NCI-H345 (cell line): ENCODE measurements at regions not wholly inside any gene's neighbourhood (a gene's known extent, or its start where the extent isn't known, plus 50 kb on each side); places are given as distances from the start of the nearest gene placed in this dataset.

Experiments used
- DNase-seq: peaks from one replicate; lab custom pipeline; 2025; lab: John Stamatoyannopoulos, UW

DNA sequence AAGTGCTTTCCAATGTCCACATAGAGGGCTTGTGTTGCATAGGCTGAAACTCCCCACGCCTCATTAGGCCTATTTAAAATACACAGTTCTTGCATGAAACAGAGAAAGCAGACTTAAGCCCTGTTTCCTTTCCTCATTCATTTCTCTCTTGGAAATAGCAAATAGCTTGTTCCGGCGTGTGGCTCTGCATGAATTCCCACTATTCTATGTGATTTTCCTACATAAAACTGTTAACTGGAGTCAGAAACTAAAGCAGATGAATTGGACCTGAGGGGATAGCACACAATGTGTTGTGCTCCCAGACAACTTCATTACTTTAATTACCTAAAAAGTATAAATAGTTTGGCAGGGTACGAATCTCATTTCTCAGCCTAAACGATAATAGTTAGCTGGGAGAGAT is 981.5 kb downstream of the SORCS1 start:
- no peak for DNase-seq

DNA sequence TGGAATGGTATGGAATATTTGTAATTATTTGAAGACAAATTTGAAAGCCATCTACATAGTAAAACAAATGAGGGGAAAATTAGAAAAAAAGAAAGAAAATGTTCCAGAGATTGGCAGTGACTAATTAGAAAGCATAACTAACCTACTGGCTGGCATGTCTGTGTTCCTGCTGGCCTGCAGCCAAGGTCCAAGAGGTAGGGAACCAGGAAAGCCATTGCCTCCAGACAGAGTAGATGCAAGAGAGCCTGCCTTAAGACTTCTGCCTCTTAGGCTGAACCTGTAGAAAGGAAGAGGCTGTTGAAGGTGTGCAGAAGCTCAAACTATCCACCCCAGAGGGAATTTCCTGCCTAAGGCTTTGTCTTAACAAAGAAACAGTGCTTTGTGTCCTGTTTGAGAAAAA is 982.0 kb downstream of the SORCS1 start:
- no peak for DNase-seq

DNA sequence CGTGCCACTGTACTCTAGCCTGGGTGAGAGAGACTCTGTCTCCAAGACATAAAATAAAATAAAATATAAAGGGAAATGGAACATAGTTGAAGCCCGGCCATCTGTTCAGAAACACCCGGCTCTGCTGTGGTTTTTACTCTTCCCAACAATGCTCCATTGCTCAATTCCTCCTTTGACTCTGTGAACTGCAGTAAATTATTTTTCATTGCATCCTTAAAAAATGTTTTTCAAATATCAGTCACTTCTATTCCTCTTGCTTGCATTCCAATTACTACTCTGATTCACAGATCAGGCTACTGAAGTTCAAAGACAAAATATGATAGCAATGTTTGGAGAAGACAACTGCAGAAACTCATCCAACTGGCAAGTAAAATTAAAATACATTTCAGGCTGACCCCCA is 983.0 kb downstream of the SORCS1 start:
- DNase-seq: no peak

DNA sequence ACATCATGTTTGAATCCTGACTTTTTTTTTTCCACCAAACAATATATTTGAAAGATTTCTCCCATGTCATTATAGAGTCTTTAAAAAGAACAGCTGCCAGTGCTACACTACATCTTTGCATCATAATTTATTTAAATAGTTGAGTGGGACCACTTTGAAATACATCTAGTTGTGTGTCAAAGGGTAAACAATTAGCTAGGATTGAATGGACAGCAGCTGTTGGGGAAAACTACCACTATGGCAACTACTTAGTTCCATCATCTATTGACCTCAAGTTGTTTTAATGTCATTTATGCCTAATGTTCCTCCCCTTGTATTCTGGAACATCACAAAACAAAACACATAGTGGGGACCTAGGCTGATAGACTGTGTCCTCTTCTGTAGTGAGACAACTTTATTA is 985.1 kb downstream of the SORCS1 start:
- DNase-seq: no peak

DNA sequence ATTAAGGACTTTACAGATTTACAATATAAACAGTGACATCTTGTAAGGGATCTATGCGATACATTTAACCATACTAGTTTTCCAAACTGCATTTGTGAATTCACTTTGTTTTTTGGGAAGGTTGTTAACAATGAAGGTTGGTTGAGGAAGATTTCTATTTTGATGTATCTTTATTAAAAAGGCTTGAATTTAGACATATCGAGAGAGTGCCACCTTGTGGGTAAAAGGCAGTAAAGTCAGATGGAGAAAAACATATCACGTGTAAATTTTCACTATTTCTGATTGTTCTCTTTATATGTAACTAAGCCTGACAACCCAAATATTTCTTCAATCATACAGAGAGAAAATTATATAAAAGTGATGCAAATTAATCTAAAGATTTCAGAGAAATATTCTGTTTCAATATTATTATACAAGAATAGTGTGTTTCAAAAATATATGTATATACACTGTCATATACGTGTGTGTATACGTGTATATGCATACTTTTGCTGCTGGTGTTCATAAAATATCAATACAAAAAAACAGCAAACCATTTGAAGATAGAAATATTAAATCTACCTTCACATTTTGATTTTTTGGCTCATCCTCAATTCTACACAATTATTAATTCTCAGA is 988.6 kb downstream of the SORCS1 start:
- DNase-seq: no peak

DNA sequence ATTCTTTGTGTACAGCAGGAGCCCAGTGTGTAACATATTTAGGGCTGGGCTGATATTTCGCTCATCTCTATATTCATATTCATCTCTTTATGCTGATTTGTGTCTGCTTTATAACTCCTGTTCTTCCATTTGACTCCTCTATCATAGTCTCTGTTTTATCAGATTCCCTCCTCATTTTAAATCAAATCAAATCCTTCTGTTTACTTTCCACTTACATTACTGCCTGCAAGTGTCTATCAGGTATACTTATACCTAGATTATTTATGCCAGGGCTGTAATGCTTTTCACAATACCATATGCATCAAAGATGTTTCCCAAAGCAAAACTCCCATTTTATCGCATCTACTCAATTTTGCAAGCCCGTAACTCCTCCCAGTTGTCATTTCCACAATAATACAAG is 990.7 kb downstream of the SORCS1 start:
- no peak for DNase-seq

DNA sequence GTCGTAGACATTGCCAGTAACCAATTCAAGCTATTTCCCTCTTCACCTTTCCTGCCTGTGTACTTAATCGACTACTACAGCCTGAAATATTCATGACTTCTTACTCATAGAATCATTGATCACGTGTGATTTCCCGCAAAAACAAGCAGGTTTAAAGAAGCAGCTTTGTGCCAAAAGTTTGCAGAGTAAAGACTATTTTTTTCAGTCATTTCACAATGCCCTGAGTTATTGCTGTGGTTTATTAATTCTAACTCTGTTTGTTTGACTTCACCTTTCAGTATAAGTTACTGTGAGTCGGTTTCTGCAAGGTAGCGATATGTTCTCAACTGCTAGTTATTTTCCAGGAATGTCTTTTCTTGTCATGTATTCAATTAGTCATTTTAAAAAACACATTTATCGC is 995.3 kb downstream of the SORCS1 start:
- DNase-seq: no peak

DNA sequence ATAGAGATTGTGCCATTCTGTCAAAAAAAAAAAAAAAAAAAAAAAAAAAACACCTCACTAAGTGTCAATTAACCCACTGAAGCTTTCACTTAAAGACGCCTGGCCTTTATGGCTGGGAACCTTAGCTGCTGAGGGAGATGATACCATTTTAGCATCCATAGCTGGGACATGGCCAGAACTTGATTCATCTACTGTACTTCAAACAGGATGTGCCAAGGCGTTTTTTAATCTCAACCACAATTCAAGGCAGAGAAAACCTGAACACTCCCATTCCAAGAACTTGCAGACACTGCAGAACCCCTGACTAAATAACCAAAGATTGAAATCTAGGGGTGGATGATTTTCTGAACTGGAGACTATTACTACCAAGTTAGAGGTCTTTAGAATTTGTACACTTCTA is 996.6 kb downstream of the SORCS1 start:
- no peak for DNase-seq

DNA sequence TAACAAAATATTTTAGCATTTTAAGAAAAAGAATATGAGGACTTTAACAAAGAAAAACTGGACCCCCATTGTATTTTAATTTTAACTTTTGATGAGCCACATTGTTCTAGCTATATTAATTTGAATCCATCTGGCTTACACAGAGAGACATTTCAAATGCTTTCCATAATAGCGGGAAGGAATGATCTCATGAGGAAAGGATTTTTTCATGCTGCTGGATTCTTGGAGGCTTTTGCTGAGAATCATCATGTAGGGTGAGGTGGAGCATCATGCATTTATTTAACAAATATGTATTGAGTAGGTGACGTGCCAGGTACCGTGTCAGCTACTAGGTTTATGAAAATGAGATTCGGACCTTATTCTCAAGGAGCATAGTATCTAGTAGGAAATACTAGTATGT is 1006.3 kb downstream of the SORCS1 start:
- DNase-seq: no peak

DNA sequence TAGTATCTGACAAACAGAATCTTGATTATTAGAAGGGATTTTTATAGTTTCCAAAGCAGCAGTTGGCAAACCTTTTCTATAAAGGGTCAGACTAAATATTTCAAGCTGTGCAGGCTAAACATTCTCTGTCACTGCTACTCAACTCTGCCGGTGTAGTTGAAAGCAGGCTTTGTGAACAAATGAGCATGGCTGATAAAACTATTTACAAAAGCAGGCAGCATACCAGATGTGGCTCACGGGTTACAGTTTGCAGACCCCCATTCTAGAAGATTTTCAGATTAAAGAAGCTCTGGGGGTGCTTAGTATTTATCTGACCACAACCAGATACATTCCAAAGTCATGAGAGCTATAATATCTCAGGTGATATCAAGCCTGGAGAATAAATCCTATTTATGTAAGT is 1017.5 kb downstream of the SORCS1 start:
- no peak for DNase-seq

DNA sequence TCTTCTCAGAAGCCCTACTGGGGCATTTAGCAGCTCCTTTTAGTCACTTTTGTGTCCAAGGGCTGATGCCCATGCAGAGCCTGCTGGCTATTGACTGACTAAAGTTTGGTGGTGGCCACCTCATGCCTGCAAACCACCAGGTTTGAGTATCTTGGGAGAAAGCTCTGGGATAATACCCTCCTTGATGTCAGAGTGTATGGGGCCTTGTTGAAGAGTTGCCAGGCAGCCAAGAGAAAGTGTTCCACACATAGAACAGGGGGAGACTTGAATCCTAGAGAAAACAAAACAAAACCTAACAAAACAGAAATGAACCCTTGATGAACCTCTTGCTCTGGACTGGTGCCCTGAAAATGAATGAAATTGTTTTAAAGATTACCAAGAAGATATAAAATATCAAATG is 1024.6 kb downstream of the SORCS1 start:
- DNase-seq: no peak

DNA sequence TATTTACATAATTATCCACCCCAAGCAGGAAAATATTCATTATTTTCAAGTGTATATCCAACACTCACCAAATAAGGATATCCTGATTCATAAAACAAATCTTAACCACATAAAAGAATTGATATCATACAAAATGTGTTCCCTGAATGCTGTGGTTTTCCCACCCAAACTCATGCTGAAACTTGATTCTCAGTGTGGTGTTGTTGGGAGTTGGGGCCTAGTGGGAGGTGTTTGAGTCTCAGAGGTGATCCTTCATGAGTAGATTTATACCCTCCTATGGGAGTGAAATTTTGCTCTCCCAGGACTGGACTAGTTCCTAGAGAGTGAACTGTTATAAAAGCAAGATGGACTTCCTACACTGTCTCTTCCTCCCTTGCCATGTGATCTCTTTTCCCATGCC is 1028.3 kb downstream of the SORCS1 start:
- DNase-seq: no peak

DNA sequence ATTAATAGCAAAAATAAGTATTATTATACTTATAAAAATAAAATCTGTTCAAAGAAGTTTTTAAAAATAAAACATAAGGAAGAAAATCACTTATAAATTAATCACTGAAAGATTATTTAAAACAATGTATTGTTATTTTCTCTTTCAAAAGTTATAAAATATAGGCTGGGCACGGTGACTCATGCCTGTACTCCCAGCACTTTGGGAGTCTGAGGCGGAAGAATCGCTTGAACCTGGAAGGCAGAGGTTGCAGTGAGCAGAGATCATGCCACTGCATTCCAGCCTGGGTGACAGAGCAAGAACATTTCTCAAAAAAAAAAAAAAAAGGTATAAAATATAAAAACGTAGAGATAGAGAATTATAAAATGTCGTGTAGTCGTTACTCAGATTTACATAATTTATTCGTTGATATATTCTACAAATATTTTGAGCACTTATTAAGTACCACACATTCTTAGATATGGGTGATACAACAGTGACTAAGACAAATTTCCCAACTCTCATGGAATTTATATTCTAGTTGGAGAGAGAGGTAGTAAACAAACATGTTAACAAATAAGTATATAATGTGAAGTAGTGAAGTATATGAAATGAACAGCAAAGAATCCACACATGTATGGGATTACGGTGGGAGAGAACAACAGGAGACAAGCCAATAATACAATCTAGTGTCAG is 1030.0 kb downstream of the SORCS1 start:
- DNase-seq: no peak

DNA sequence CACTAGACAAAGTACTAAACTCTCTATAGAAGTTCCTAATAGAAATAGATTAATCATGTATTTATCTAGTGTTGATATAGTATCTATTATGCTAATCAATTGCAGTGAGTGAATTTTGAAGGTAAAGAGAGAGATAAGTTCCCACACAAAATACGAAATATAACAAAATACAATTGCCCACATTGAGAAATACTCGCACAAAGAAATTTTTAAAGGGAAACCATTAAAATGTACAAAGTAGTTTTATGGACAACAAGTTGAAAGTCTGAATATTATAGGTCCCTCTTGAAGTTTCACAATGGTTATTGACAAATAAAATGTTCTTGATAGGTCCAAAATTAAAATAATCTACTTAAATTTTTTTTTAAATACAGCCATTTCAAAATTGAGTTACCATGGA is 1031.1 kb downstream of the SORCS1 start:
- DNase-seq: no peak

DNA sequence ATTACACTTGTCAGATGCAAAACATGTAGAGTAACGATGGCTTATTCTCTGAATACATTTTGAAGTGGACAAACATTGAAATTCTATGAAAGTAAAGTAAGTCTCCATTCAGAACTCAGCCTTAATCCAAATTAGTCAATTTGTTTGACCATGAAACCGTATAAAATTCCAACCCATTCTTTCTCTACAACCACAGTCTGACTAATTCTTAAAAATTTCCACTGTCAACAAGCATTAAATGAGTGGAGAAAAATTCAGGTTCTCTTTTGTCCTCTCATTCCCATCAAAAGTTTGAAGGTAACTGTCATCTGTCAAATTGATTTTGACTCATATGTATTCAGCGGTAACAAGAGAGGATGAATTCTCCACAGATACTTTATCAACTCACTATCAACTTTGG is 1031.5 kb downstream of the SORCS1 start:
- DNase-seq: no peak

DNA sequence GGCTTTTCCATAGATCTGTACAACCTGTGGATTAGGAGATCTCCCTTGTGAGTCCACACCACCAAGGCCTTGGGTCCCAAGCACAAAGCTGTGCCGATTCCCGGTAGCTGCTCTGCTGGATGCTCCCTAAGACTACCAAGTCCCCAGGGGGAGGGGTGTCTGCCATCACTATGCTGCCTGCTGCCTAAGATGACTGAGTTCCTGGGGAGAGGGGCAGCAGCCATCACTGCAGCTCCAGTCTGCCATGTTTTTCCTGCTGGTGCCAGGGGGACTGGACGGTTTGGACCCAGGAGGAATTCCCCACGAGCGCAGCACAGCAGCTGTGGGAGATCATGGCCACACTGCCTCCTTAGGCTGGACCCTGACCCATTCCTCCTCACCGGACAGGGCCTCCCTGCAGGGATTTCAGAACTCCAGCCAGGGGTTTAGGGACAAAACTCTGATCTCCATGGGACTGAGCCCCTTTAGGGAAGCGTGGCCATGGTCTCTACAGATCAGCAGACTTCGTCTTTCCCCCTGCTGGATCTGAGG is 1049.8 kb downstream of the SORCS1 start:
- DNase-seq: no peak

DNA sequence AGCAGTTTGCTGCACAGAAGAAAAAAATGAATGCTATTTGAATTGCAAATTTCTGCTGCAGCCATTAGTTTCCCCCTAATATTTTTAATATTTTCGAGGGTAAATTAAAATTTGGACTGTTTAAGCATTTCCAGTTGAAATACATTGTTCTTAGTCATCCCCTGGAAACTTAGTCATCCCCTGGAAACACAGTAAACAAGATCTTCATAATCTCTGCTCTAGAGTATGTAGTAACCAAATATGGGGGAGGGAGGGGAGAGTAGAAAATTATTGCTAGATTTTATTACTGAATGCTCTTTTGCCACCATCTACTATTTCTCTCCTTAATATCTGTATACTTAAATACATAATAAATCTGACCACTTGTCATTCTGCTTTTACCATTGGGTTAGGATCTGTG is 1053.3 kb downstream of the SORCS1 start:
- no peak for DNase-seq

DNA sequence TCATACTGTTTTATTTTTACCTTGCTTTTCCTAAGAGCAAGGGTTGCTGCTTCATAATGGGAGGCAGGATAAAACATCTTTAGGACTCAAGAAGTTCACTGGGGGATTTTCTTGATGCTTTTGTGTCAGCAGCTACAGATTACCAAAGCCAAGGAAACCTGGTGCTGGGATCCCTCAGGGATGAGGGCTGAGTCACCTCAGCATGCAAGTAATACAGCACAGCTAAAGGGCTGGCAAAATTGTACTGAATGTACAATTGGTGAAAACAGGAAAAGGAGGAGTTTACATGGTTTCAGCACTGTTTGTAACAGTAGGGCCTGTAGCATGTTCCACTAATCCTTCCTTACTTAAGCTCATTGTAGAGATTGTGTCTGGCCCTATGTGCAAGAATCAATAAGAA is 1056.8 kb downstream of the SORCS1 start:
- no peak for DNase-seq

DNA sequence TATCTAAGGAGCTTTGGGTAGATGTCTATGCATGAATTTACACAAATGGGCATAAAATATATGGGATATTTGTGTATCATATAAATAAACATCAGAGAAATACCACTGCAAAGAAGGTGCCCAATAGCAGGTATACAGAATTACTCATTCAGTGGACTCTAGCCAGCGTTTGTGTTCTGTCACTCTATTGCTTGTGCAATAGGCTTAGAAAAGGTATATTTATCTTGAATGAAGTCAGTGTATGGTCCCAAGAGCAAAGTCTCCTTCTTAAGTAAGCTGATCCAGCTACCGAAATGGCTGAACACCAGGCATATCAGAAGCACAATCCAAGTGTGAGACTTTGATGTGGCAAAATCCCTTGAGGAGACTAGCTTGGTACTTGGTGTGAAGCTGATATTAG is 1058.4 kb downstream of the SORCS1 start:
- no peak for DNase-seq

DNA sequence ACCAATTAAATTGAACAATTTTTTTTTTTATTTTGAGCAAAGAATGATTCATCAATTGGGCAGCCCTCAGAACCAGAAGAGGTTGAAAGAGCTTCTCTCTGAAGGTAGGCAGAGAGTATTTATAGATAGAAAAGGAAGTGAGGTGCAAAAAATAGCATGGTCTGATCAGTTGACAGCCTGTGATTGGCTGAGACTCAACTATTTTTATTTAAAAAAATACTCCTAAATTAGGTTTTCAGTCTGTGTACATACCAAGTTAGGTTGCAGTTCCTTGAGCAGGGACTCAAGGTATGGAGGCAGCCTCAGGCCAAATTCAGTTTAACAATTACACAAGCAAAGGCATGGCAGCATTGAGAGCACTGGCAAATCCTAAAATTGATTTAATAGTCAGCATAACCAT is 1074.7 kb downstream of the SORCS1 start:
- no peak for DNase-seq

DNA sequence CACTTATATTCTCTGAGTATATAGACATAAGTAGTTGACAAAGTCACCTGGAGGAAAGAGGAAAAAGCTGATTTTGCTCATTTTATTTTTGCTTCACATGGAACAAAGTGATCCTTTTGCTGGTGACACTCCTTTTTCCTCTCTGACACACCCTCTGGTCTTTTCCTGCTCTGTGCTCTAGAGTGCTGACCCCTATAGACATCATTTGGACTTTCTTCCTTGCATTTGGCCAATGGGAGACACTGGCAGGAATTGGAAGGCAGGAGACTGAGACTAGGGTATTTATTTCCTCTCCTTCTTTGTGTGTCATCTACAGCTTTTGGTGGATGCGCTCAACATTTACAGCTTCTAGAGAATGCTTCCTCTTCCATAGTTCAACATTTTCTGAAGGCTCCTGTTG is 1078.1 kb downstream of the SORCS1 start:
- no peak for DNase-seq

DNA sequence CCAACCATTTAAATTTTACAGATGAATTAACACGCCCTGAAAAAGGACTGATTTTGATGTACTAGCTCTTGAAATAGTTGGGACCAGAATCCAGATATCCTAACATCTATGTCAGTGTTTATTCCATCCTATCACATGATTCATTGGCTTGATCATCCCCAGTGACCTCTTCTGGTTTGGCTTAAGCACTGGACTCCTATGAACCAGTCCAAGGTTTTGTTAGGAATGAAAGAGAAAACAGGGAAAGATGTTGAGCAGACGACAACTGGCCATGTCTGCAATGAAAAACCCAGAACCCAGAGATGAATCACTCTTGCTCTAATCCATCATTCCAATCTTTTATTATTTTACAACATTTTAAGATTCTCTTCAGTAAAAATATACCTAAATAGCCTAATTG is 1080.9 kb downstream of the SORCS1 start:
- DNase-seq: no peak

DNA sequence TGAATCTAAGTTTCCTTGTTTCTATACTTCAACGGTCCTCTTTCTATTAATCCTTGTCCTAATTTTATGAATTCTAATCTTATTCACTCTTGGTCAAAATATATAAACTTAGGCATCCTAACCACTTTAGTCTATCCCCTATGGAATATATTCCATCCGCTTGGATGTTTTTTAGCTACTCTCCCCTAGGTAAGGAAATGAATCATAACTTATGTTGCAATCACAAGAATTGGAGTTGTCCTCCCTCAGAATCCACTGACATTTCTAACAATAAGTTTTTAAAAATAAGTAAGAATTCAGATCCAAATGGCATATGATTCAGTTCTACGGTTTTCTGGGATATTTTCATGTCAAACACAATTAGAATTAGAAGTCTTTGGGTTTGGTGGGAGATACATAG is 1081.6 kb downstream of the SORCS1 start:
- DNase-seq: no peak
